ENCODE measurements at regions not wholly inside any gene's neighbourhood (a gene's known extent, or its start where the extent isn't known, plus 50 kb on each side); places are given as distances from the start of the nearest gene placed in this dataset.

DNA sequence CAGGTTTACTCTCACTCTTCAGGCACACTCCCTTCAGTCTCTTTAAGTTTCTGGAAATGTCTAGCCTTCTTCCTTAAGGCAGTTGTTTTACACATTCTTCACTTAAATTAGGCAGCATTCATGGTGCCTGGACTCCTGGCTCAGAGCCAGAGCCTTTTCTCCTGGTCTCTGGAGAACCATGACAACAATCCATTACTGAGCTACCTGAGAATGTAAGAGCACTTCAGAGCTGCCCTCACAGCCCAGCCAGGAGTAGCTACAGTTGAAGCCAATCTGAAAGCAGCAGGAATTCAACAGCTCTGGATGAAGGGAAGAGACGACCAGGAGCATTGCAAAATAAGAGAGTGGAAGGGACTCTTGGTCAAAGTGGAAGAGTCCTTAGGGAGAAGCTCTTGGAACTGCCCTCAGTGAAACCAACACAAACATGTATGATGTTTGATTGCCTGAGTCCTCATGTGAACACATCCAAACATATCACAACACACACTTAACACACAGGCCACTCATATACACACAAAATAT lies 416.8 kb upstream of the SPTLC3 start:
- no peak for TF ChIP-seq CTCF (IDR thresholded peaks at IDR 0.05; ENCODE audit: low read length)
- TF ChIP-seq EZH2 (IDR thresholded peaks at IDR 0.05; ENCODE audit: borderline replicate concordance, low read length), result no peak
- Histone ChIP-seq H3K4me3 (ENCODE audit: low read depth, low read length, poor library complexity, severe bottlenecking) (no peak overlapping the region), H3K9me2 (ENCODE audit: low read depth, low read length) (no peaks in the 10 kb centered on the region), H3F3A (ENCODE audit: insufficient read depth, low read length) (no peaks in the 10 kb centered on the region), H3K9ac (ENCODE audit: low read length) (no peak overlapping the region), H3K36me3 (ENCODE audit: insufficient read depth, low read length) (no peaks in the 10 kb centered on the region), H3K9me3 (ENCODE audit: low read length) (no peaks in the 10 kb centered on the region), H3K27ac (ENCODE audit: low read depth, low read length, poor library complexity, severe bottlenecking) (no peak overlapping the region), H3K79me2 (ENCODE audit: insufficient read depth, low read length) (no peaks in the 10 kb centered on the region), H3K4me1 (ENCODE audit: insufficient read depth, low read length, severe bottlenecking) (no peaks in the 10 kb centered on the region), H3K4me2 (ENCODE audit: low read length) (no peak overlapping the region), H3K27me3 (ENCODE audit: insufficient read depth, low read length) (no peaks in the 10 kb centered on the region), H2AFZ (ENCODE audit: low read length) (no peak overlapping the region), H4K20me1 (ENCODE audit: insufficient read depth, low read length) (no peaks in the 10 kb centered on the region)

- no peaks in the 10 kb centered on the region for H3K27me3 ChIP-seq (ENCODE audit: insufficient read depth, low read length)
- no peak overlapping the region for H3K4me2 ChIP-seq (ENCODE audit: low read length)
- no peak overlapping the region for H2AFZ ChIP-seq (ENCODE audit: low read length)
- H3F3A ChIP-seq (ENCODE audit: insufficient read depth, low read length), result no peaks in the 10 kb centered on the region
- H3K9me3 ChIP-seq (ENCODE audit: low read length), result no peaks in the 10 kb centered on the region
- H3K4me1 ChIP-seq (ENCODE audit: insufficient read depth, low read length, severe bottlenecking), result no peaks in the 10 kb centered on the region
- H3K36me3 ChIP-seq (ENCODE audit: insufficient read depth, low read length), result no peaks in the 10 kb centered on the region
- H4K20me1 ChIP-seq (ENCODE audit: insufficient read depth, low read length), result no peaks in the 10 kb centered on the region
- H3K4me3 ChIP-seq (ENCODE audit: low read depth, low read length, poor library complexity, severe bottlenecking), result no peak overlapping the region
- H3K27ac ChIP-seq (ENCODE audit: low read depth, low read length, poor library complexity, severe bottlenecking), result no peak overlapping the region
- H3K79me2 ChIP-seq (ENCODE audit: insufficient read depth, low read length), result no peaks in the 10 kb centered on the region
- no peaks in the 10 kb centered on the region for H3K9me2 ChIP-seq (ENCODE audit: low read depth, low read length)
- TF ChIP-seq EZH2 (IDR thresholded peaks at IDR 0.05; ENCODE audit: borderline replicate concordance, low read length), result no peak
- no peak for TF ChIP-seq CTCF (IDR thresholded peaks at IDR 0.05; ENCODE audit: low read length)
- no peak overlapping the region for H3K9ac ChIP-seq (ENCODE audit: low read length)
Observed at GRCh38 chr20:12592756-12593155, 416.0 kb upstream of the SPTLC3 start.

DNA sequence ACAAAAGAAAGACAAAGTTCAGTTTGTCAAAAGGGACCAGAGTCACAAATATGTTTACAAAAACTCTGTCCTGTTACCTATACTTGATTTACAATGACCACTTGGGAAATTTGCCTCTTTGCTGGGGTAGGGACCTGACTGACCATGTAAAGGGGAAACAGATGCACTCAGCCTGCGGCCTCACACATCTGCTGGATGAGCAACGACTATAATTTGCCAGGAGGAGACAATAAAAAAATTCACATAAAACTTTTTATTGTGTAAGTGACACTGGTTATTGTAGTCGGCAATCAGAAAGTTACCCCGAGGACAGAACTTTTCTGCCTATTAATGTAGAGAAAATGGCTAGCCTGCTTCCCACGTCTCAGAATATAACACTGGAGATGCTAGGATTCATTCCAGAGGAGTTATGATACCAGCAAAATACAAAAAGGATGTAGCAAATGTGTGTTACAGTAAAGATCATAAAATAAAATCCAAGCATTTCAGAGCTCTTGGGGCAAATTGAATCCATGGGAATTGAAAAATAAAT lies 415.4 kb upstream of the SPTLC3 start:
- Histone ChIP-seq H3K36me3 (ENCODE audit: insufficient read depth, low read length) (no peaks in the 10 kb centered on the region), H3K9me2 (ENCODE audit: low read depth, low read length) (no peaks in the 10 kb centered on the region), H3K9me3 (ENCODE audit: low read length) (no peaks in the 10 kb centered on the region), H3K27me3 (ENCODE audit: insufficient read depth, low read length) (no peaks in the 10 kb centered on the region), H3K4me2 (ENCODE audit: low read length) (no peak overlapping the region), H2AFZ (ENCODE audit: low read length) (no peak overlapping the region), H3K4me3 (ENCODE audit: low read depth, low read length, poor library complexity, severe bottlenecking) (no peak overlapping the region), H3K4me1 (ENCODE audit: insufficient read depth, low read length, severe bottlenecking) (no peaks in the 10 kb centered on the region), H4K20me1 (ENCODE audit: insufficient read depth, low read length) (no peaks in the 10 kb centered on the region), H3K9ac (ENCODE audit: low read length) (no peak overlapping the region), H3F3A (ENCODE audit: insufficient read depth, low read length) (no peaks in the 10 kb centered on the region), H3K27ac (ENCODE audit: low read depth, low read length, poor library complexity, severe bottlenecking) (no peak overlapping the region), H3K79me2 (ENCODE audit: insufficient read depth, low read length) (no peaks in the 10 kb centered on the region)
- no peak for TF ChIP-seq CTCF (IDR thresholded peaks at IDR 0.05; ENCODE audit: low read length)
- no peak for TF ChIP-seq EZH2 (IDR thresholded peaks at IDR 0.05; ENCODE audit: borderline replicate concordance, low read length)
